Myocyte (in vitro differentiated cells): ENCODE measurements at regions not wholly inside any gene's neighbourhood (a gene's known extent, or its start where the extent isn't known, plus 50 kb on each side); places are given as distances from the start of the nearest gene placed in this dataset.

Source experiments
- DNase-seq: peaks from one replicate; pipeline ENCODE4 v3.0.0-alpha.2; 2012; ENCODE audit warnings: low read depth

- DNase-seq = no peak
Measured at GRCh38 chr5:4911646-4912403, 228.3 kb upstream of the ADAMTS16 start.

GRCh38 chr5:4921929-4922328 is 218.2 kb upstream of the ADAMTS16 start:
- no peak for DNase-seq

- DNase-seq = no peak
Measured at GRCh38 chr5:4924577-4924976, 215.6 kb upstream of the ADAMTS16 start.

GRCh38 chr5:4927097-4927496 is 213.0 kb upstream of the ADAMTS16 start:
- DNase-seq = no peak

- no peak for DNase-seq
Measured at GRCh38 chr5:4928409-4928808, 211.7 kb upstream of the ADAMTS16 start.

GRCh38 chr5:4929092-4929655 is 211.0 kb upstream of the ADAMTS16 start:
- no peak for DNase-seq

- no peak for DNase-seq
Measured at GRCh38 chr5:4939042-4939781, 200.9 kb upstream of the ADAMTS16 start.

GRCh38 chr5:4941161-4941560 is 199.0 kb upstream of the ADAMTS16 start:
- DNase-seq = no peak

GRCh38 chr5:4941957-4942830 is 197.9 kb upstream of the ADAMTS16 start:
- DNase-seq = no peak

GRCh38 chr5:4942831-4943178 is 197.3 kb upstream of the ADAMTS16 start:
- no peak for DNase-seq

GRCh38 chr5:4945296-4945695 is 194.8 kb upstream of the ADAMTS16 start:
- DNase-seq = no peak

- no peak for DNase-seq
Measured at GRCh38 chr5:4947106-4947505, 193.0 kb upstream of the ADAMTS16 start.

- no peak for DNase-seq
Measured at GRCh38 chr5:4947893-4948536, 192.1 kb upstream of the ADAMTS16 start.

GRCh38 chr5:4949108-4949507 is 191.0 kb upstream of the ADAMTS16 start:
- DNase-seq = no peak

GRCh38 chr5:4953576-4953975 is 186.6 kb upstream of the ADAMTS16 start:
- DNase-seq = no peak

- no peak for DNase-seq
Measured at GRCh38 chr5:4954048-4954447, 186.1 kb upstream of the ADAMTS16 start.

- no peak for DNase-seq
Measured at GRCh38 chr5:4963265-4963664, 176.9 kb upstream of the ADAMTS16 start.

GRCh38 chr5:4969351-4969750 is 170.8 kb upstream of the ADAMTS16 start:
- DNase-seq = no peak

GRCh38 chr5:4970171-4970570 is 170.0 kb upstream of the ADAMTS16 start:
- DNase-seq = no peak

- DNase-seq = no peak
Measured at GRCh38 chr5:4976902-4977301, 163.2 kb upstream of the ADAMTS16 start.
